NT2/D1 (cell line): ENCODE measurements at regions not wholly inside any gene's neighbourhood (a gene's known extent, or its start where the extent isn't known, plus 50 kb on each side); places are given as distances from the start of the nearest gene placed in this dataset.

Experiments used
- YY1 ChIP-seq: IDR thresholded peaks from 2 replicates; pipeline ENCODE4 v1.6.1; 2011; ENCODE audit not compliant: insufficient read length, insufficient read depth
- ZNF274 ChIP-seq: IDR thresholded peaks from 2 replicates; pipeline ENCODE4 v1.6.1; 2011; ENCODE audit warnings: mild to moderate bottlenecking, low read depth, low read length

- no peak for TF ChIP-seq YY1
- no peak for TF ChIP-seq ZNF274
Measured at GRCh38 chr11:134845474-134846327, 433.7 kb upstream of the B3GAT1 start.
